Mucosa of descending colon (tissue), 3 donors: ENCODE measurements at regions not wholly inside any gene's neighbourhood (a gene's known extent, or its start where the extent isn't known, plus 50 kb on each side); places are given as distances from the start of the nearest gene placed in this dataset.
"Not testable (repeated sequence)": the region's sequence is repeated elsewhere in the genome, so short reads cannot be mapped to it uniquely, and the experiment has no call there.

ENCODE experiments used
- ATAC-seq: fragments of 200-7000 bp; cut with Tn5 transposase; one replicate; pipeline ENCODE4 v1.9.1; 2020; ENCODE audit warnings: mild to moderate bottlenecking, moderate library complexity
- DNase-seq, 3 donors: peaks; one replicate each; pipeline ENCODE4 v3.0.0-alpha.2; 2020
- H3K36me3 ChIP-seq: fragments of 200-600 bp; one replicate; pipeline ENCODE4 v1.8.0; 2021; ENCODE audit warnings: low read depth, mild to moderate bottlenecking
- H3K4me1 ChIP-seq: fragments of 200-600 bp; one replicate; pipeline ENCODE4 v1.8.0; 2021; ENCODE audit warnings: low read depth, mild to moderate bottlenecking
- H3K4me3 ChIP-seq: fragments of 200-600 bp; one replicate; pipeline ENCODE4 v1.8.0; 2021; ENCODE audit warnings: mild to moderate bottlenecking
- H3K9me3 ChIP-seq: fragments of 200-600 bp; one replicate; pipeline ENCODE4 v1.8.0; 2021; ENCODE audit warnings: mild to moderate bottlenecking
- intact Hi-C, 2 donors: fragments of 100-400 bp; cut with DNase I in 1 of 2; cut with micrococcal nuclease in 1 of 2; formaldehyde crosslinking; loops; one replicate each; pipeline versions ENCODE4 v1.11.0 to v1.11.1; 2022; cut with DNase I, micrococcal nuclease
- TF ChIP-seq, protein P1 (sequence below): fragments of 200-600 bp; IDR thresholded peaks from one replicate; pipeline ENCODE4 v1.8.0; 2022; ENCODE audit warnings: antibody characterized with exemption, mild to moderate bottlenecking
- donor health status: DM: no; HTN: no; CAD: no; lungs with moderate emphysema.
- donor health status: DM: no; HTN: no; CAD: no.
- donor health status: DM: no; HTN: yes; CAD: no.

DNA sequence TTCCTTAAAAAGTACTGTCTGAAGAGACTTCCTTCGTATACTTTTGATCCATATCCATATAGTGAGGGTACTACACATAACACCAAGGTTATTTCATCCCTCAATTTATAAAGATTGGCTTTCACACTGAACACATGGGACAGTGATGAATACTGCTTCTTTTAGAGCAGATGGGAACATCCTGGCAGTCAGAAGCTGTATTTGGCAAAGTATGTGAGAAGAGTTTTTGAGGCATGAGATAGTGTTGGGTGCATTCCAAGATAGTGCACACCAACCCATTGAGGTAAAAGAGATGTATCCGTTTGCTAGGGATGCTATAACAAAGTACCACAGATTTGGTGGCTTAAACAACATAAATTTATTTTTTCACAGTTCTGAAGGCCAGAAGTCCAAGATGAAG, 141.1 kb downstream of the MOSPD2 start:
- Histone ChIP-seq H3K9me3 (no peaks in the 10 kb centered on the region), H3K4me3 (no peak overlapping the region), H3K4me1 (no peaks in the 10 kb centered on the region), H3K36me3 (no peaks in the 10 kb centered on the region)
- TF ChIP-seq, protein P1, sequence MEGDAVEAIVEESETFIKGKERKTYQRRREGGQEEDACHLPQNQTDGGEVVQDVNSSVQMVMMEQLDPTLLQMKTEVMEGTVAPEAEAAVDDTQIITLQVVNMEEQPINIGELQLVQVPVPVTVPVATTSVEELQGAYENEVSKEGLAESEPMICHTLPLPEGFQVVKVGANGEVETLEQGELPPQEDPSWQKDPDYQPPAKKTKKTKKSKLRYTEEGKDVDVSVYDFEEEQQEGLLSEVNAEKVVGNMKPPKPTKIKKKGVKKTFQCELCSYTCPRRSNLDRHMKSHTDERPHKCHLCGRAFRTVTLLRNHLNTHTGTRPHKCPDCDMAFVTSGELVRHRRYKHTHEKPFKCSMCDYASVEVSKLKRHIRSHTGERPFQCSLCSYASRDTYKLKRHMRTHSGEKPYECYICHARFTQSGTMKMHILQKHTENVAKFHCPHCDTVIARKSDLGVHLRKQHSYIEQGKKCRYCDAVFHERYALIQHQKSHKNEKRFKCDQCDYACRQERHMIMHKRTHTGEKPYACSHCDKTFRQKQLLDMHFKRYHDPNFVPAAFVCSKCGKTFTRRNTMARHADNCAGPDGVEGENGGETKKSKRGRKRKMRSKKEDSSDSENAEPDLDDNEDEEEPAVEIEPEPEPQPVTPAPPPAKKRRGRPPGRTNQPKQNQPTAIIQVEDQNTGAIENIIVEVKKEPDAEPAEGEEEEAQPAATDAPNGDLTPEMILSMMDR: no peak
- DNase-seq: no peak
- intact Hi-C loops: no loop called here
- ATAC-seq: no peak

DNA sequence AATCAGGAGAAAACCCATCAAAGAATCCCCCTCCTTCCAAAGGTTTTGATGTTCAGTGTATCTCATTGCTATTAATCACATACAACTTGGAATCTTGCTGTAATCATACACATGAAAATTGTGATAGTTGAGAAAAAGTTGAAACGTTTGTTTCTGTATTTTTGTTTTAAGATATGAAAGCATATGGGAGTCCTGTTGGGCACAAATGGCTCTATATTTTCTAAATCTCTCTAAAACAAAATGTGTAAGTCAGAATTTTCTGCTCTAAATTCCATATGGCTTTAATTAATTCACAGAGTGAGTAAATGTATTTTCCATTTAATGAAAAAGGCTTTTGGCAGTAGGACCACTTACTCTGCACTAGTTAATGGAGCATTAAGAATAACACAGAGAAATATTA, 140.2 kb downstream of the MOSPD2 start:
- intact Hi-C loops: no loop called here
- TF ChIP-seq, protein P1: no peak
- Histone ChIP-seq H3K4me1 (no peaks in the 10 kb centered on the region), H3K9me3 (no peaks in the 10 kb centered on the region), H3K4me3 (no peak overlapping the region), H3K36me3 (no peaks in the 10 kb centered on the region)
- ATAC-seq: no peak
- no peak for DNase-seq

DNA sequence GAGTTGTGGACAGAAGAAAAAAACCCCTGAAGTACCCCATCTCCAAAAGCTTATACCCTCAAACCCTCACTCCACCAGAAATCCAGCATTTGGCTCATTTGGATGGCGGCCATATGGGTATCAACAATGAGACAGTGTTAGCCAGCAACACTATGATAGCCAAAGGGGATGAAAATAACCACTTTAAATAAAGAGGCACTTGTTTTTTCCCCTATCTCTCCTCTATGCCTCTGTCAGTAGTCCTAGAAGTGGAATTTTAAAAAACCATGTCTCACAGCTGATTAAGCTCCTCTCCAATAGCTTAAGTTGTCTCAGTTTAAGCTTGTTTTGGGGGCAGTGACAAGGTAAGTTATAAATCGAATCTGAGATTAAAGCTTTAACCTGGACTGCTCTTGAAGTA, 124.0 kb downstream of the MOSPD2 start:
- no peak for ATAC-seq

DNA sequence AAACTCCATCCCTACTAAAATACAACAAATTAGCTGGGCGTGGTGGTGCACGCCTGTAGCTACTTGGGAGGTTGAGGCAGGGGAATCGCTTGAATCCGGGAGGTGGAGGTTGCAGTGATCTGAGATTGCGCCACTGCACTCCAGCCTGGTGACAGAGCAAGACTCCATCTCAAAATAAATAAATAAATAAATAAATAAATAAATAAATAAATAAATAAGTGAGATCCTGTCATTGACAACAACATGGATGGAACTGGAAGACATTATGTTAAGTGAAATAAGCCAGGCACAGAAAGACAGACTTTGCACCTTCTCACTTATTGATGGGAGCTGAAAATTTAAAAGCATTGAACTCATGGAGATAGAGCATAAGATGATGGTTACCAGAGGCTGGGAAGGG, 111.2 kb downstream of the MOSPD2 start:
- H3K36me3 ChIP-seq, H3K9me3 ChIP-seq, H3K4me3 ChIP-seq, intact Hi-C loops, ATAC-seq, H3K4me1 ChIP-seq, DNase-seq: not testable (repeated sequence)

More for the DNA sequence above, 124.0 kb downstream of the MOSPD2 start:
- Histone ChIP-seq H3K9me3 (no peaks in the 10 kb centered on the region), H3K36me3 (no peaks in the 10 kb centered on the region), H3K4me3 (no peak overlapping the region), H3K4me1 (no peaks in the 10 kb centered on the region)
- intact Hi-C loops: no loop called here
- TF ChIP-seq, protein P1: no peak
- no peak for DNase-seq
